ENCODE measurements at regions not wholly inside any gene's neighbourhood (a gene's known extent, or its start where the extent isn't known, plus 50 kb on each side); places are given as distances from the start of the nearest gene placed in this dataset.

GRCh38 chr6:115717062-115717461 is 343.6 kb downstream of the FRK start:
- DNase-seq: no peak

- DNase-seq: no peak
Measured at GRCh38 chr6:115712291-115712961, 348.3 kb downstream of the FRK start.

GRCh38 chr6:115708850-115709249 is 351.8 kb downstream of the FRK start:
- no peak for DNase-seq

GRCh38 chr6:115706981-115707380 is 353.7 kb downstream of the FRK start:
- no peak for DNase-seq

- DNase-seq: no peak
Measured at GRCh38 chr6:115706324-115706723, 354.4 kb downstream of the FRK start.

GRCh38 chr6:115704028-115704427 is 356.7 kb downstream of the FRK start:
- DNase-seq: no peak

GRCh38 chr6:115691433-115691832 is 369.3 kb downstream of the FRK start:
- no peak for DNase-seq

GRCh38 chr6:115690854-115691253 is 369.8 kb downstream of the FRK start:
- DNase-seq: no peak

GRCh38 chr6:115681978-115682775 is 378.5 kb downstream of the FRK start:
- no peak for DNase-seq

- DNase-seq: no peak
Measured at GRCh38 chr6:115680621-115681020, 380.1 kb downstream of the FRK start.

- no peak for DNase-seq
Measured at GRCh38 chr6:115677198-115677597, 383.5 kb downstream of the FRK start.

- DNase-seq: no peak
Measured at GRCh38 chr6:115675443-115675842, 385.2 kb downstream of the FRK start.

- DNase-seq: no peak
Measured at GRCh38 chr6:115668781-115669180, 391.9 kb downstream of the FRK start.

- DNase-seq: no peak
Measured at GRCh38 chr6:115668211-115668610, 392.5 kb downstream of the FRK start.

- no peak for DNase-seq
Measured at GRCh38 chr6:115667478-115668026, 393.1 kb downstream of the FRK start.

GRCh38 chr6:115666997-115667396 is 393.7 kb downstream of the FRK start:
- DNase-seq: no peak

GRCh38 chr6:115665310-115665709 is 395.4 kb downstream of the FRK start:
- no peak for DNase-seq

GRCh38 chr6:115663681-115664080 is 397.0 kb downstream of the FRK start:
- no peak for DNase-seq

- no peak for DNase-seq
Measured at GRCh38 chr6:115643762-115644161, 416.9 kb downstream of the FRK start.

GRCh38 chr6:115634887-115635286 is 425.8 kb downstream of the FRK start:
- DNase-seq: no peak

GRCh38 chr6:115634131-115634530 is 426.6 kb downstream of the FRK start:
- DNase-seq: no peak

GRCh38 chr6:115631028-115631427 is 429.7 kb downstream of the FRK start:
- no peak for DNase-seq

- DNase-seq: no peak
Measured at GRCh38 chr6:115630424-115631024, 430.2 kb downstream of the FRK start.

- no peak for DNase-seq
Measured at GRCh38 chr6:115629415-115629814, 431.3 kb downstream of the FRK start.
